GM12864 (cell line): ENCODE measurements at regions not wholly inside any gene's neighbourhood (a gene's known extent, or its start where the extent isn't known, plus 50 kb on each side); places are given as distances from the start of the nearest gene placed in this dataset.

Experiments
- DNase-seq: peaks from one replicate; pipeline ENCODE4 v3.0.0-alpha.2; 2011; ENCODE audit warnings: low read depth
- H3K4me3 ChIP-seq: 2 replicates; pipeline ENCODE4 v1.5.1; 2011; ENCODE audit warnings: mild to moderate bottlenecking, low read depth, low read length, control low read depth
- TF ChIP-seq, protein P1 (sequence below): IDR thresholded peaks from 2 replicates; pipeline ENCODE4 v1.5.1; 2011; ENCODE audit warnings: low read depth, mild to moderate bottlenecking, moderate library complexity, low read length, control low read depth, inconsistent platforms; ENCODE audit errors: missing control alignments

DNA sequence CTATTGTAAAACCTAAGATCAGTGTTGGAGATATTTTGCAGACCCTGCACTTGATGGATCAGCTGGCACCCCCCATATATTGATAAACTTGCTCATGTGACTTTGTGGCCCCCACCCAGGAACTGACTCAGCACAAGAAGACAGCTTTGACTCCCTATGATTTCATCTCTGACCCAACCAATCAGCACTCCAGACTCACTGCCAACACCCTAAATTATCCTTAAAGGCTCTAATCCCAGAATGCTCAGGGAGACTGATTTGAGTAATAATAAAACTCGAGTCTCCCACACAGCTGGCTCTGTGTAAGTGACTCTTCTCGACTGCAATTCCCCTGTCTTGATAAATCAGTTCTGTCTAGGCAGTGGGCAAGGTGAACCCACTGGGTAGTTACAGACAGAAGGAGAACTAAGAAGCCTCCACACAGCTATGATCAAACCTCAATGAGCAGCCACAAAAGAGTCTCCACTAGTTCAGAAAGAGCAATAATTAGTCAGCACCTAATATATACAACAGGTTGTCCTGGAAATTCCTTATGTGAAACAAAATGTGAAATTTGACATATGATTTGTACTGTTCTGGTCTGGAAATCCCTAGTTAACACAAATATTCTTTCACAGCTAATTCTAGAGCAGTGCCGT, 52.2 kb downstream of the ACTL7B start:
- no peak overlapping the region for H3K4me3 ChIP-seq
- no peak for DNase-seq
- TF ChIP-seq, protein P1, sequence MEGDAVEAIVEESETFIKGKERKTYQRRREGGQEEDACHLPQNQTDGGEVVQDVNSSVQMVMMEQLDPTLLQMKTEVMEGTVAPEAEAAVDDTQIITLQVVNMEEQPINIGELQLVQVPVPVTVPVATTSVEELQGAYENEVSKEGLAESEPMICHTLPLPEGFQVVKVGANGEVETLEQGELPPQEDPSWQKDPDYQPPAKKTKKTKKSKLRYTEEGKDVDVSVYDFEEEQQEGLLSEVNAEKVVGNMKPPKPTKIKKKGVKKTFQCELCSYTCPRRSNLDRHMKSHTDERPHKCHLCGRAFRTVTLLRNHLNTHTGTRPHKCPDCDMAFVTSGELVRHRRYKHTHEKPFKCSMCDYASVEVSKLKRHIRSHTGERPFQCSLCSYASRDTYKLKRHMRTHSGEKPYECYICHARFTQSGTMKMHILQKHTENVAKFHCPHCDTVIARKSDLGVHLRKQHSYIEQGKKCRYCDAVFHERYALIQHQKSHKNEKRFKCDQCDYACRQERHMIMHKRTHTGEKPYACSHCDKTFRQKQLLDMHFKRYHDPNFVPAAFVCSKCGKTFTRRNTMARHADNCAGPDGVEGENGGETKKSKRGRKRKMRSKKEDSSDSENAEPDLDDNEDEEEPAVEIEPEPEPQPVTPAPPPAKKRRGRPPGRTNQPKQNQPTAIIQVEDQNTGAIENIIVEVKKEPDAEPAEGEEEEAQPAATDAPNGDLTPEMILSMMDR, result no peak

DNA sequence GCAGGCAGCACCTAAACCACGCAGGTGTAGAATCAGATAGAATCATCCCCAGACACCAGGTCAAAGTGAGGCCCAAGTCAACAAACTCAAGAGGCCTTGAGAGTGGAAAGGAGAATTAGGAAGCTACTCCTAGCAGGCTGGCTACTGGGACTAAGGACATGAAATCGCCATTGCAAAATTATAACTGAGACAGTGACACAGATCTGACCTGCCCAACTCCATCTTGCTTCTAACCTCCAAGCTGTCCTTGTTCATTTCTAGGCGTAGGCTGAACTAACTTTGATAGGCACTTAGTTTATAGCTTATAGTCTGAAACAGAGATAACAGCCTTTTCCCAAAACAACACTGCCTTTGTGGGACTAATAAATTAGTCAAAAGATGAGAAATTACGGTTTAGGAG, 52.8 kb downstream of the ACTL7B start:
- DNase-seq, result no peak
- no peak overlapping the region for H3K4me3 ChIP-seq
- TF ChIP-seq, protein P1, result no peak

GRCh38 chr9:108801949-108802348, 53.8 kb downstream of the ACTL7B start:
- no peak for DNase-seq
- no peak overlapping the region for H3K4me3 ChIP-seq
- TF ChIP-seq, protein P1, result no peak

DNA sequence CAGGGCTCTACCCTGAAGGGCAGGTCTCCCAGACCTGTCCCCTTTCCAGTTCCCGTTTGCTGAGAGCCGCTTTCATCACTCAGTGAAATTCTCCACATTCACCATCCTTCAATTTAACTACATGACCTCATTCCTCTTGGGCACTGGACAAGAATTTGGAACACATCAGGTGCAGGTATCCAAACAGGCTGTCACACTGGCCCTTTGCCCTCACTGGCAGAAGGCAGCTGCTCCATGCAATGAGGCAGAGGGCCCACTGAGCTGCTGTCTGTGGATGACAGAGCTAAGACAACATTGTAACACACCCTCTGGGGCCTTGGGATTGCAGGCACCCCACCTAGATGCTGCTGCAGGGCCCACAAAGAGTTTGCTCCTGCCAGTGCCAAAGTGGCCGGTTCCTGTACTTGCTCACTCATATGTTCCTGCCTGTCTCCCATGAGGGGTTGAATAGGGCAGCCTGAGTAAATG, 55.1 kb downstream of the ACTL7B start:
- TF ChIP-seq, protein P1, result no peak
- no peak for DNase-seq
- no peak overlapping the region for H3K4me3 ChIP-seq

DNA sequence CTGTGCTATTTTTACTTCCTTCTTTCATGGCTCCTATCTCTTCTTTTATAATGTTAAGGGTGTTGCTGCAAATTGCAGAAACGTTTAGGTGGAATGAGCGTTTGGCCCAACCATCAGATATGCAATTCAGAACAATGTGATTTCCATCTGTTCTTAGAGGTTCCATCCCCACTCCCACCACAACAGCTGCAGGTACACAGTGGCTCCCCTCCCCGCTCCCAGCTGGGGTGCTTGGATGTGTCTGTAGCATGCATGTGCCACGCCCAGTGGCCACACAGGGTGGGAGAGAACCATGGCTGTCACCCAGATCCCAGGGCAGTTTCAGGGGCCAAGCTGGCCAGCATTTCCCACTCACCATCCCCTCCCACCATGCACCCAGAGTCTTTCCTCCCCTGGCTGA, 62.2 kb downstream of the ACTL7B start:
- H3K4me3 ChIP-seq, result no peak overlapping the region
- no peak for DNase-seq
- TF ChIP-seq, protein P1, result no peak

DNA sequence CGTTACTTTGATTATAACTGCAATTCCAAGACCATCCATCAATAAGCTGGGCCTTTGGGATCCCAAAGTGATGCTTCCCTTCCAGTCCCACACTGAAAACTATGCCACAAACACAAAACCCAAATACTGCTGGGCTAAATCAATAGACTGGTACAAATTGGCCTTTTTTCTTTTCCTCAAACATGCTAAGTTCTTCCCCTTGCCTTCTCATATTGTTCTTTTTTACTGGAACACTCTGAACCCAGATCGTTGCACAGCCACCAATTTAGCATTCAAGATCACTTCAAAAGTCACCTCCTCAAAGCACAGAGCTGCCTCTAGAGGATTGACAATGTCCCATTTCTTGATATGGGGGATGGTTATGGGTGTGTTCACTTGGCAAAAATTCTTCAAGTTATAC, 66.0 kb downstream of the ACTL7B start:
- H3K4me3 ChIP-seq, result no peak overlapping the region
- TF ChIP-seq, protein P1, result no peak
- no peak for DNase-seq

DNA sequence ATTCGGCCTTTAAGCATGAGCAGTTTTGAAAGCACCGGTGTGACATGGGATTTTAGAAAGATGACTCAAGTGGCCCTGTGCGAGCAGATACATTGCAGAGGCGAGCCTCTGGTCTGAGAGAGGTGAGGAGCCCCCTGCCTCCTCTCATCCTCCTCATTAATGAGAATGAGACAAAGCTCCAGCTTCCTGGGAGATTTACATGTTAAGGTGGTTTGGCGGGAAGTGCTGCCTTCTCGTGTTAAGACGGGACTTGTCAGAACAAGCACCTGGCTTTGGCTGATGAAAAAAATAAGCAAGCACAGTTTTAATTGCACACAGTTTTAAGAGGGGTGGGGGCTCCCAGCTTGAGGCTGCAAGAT, 68.1 kb downstream of the ACTL7B start:
- H3K4me3 ChIP-seq, result no peak overlapping the region
- TF ChIP-seq, protein P1, result no peak

More for the DNA sequence above, 68.1 kb downstream of the ACTL7B start:
- DNase-seq, result no peak
